ENCODE measurements at regions not wholly inside any gene's neighbourhood (a gene's known extent, or its start where the extent isn't known, plus 50 kb on each side); places are given as distances from the start of the nearest gene placed in this dataset.

DNA sequence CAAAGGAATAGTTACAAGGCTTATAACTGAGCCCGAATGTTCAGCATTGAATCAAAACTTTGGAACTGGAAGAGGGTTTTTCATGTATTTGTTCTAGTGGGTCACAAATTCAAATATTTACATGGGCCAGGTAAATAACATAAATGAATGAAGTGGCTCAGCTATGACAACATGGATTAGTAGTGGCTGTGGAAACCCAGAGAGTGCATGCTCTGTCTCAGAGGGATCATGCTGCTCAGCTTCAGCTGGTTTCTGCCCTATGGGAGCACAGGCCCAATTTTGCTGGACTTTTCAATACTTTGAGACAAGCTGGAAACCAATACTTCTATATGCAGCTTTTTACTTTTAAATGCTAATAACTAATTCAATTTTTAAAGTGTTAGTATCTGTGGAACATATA, 394.0 kb upstream of the TEX13C start:
- H4K20me1 ChIP-seq (replicated peaks in 1 of 2; ENCODE audit: control insufficient read depth in 1 of 2, insufficient read depth in 2 of 2, low read length in 2 of 2): no peaks in the 10 kb centered on the region
- H3K4me1 ChIP-seq (replicated peaks in 1 of 4; ENCODE audit: control insufficient read depth in 3 of 4, insufficient read depth in 4 of 4, low read length in 3 of 4): no peaks in the 10 kb centered on the region
- no peak for DNase-seq (ENCODE audit: low read depth in 1 of 2, low spot score in 2 of 2)
- no peak overlapping the region for H3K23ac ChIP-seq (ENCODE audit: insufficient read length)
- H2BK5ac ChIP-seq (ENCODE audit: low read depth, low read length): no peak overlapping the region
- H2BK20ac ChIP-seq (ENCODE audit: low read length): no peak overlapping the region
- no peak overlapping the region for H4K8ac ChIP-seq (ENCODE audit: extremely low read depth, insufficient read depth, low read length)
- FAIRE-seq: no peak
- no peak overlapping the region for H3K56ac ChIP-seq (replicated peaks; ENCODE audit: insufficient read length, low read depth, low read length)
- H3K4me2 ChIP-seq (ENCODE audit: insufficient read depth in 1 of 2, low read depth in 2 of 2, low read length in 2 of 2): no peak overlapping the region
- 91% methylated on average over 1 of the region's 1 CpG; no CpG with 5 or more reads in 1 of the 2 experiments for WGBS, 2 experiments (ENCODE audit: extremely low coverage in 1 of 2, insufficient coverage in 1 of 2, insufficient read length in 1 of 2, insufficient replicate concordance in 2 of 2, low coverage in 1 of 2, low lambda C conversion rate in 2 of 2, missing lambda C conversion rate in 1 of 2)
- H3K9me3 ChIP-seq (ENCODE audit: insufficient read depth in 2 of 2, low read depth in 1 of 2, low read length in 1 of 2): no peaks in the 10 kb centered on the region
- H4K91ac ChIP-seq (replicated peaks; ENCODE audit: insufficient read length, low read length): no peak overlapping the region
- H3K27ac ChIP-seq (ENCODE audit: low read depth, low read length): no peak overlapping the region
- no peak overlapping the region for H3K9ac ChIP-seq (replicated peaks in 1 of 4; ENCODE audit: extremely low read depth in 1 of 4, low read depth in 3 of 4, low read length in 3 of 4)
- no peak overlapping the region for H3K4ac ChIP-seq (replicated peaks; ENCODE audit: insufficient read length, low read depth, low read length)
- no peak overlapping the region for H2BK12ac ChIP-seq (ENCODE audit: low read depth, low read length)
- H3K14ac ChIP-seq (ENCODE audit: insufficient read length): no peak overlapping the region
- H3K36me3 ChIP-seq (ENCODE audit: control insufficient read depth in 2 of 4, insufficient read depth in 4 of 4, low read length in 3 of 4): no peaks in the 10 kb centered on the region
- ChIA-PET CTCF (ENCODE audit: partially characterized antibody) (no interaction called here), POLR2A (ENCODE audit: partially characterized antibody) (no interaction called here)
- no peak overlapping the region for H3K18ac ChIP-seq (ENCODE audit: extremely low read depth, low read length)
- no peaks in the 10 kb centered on the region for H3K79me1 ChIP-seq (ENCODE audit: low read depth, low read length)
- H2BK120ac ChIP-seq (replicated peaks; ENCODE audit: low read depth, low read length): no peak overlapping the region
- H4K5ac ChIP-seq (ENCODE audit: insufficient read length, low read depth, low read length): no peak overlapping the region
- H2AK5ac ChIP-seq (ENCODE audit: low read depth, low read length): no peak overlapping the region
- H3K27me3 ChIP-seq (replicated peaks in 1 of 4; ENCODE audit: control insufficient read depth in 3 of 4, extremely low read depth in 1 of 4, insufficient read depth in 3 of 4, low read length in 3 of 4): no peaks in the 10 kb centered on the region
- no peak overlapping the region for H2BK15ac ChIP-seq (ENCODE audit: low read length)
- no peak overlapping the region for H3K4me3 ChIP-seq (ENCODE audit: extremely low read depth in 1 of 4, insufficient read depth in 2 of 4, low read depth in 3 of 4, low read length in 4 of 4)
- no peak overlapping the region for H2AFZ ChIP-seq (ENCODE audit: low read length)
- H3K79me2 ChIP-seq (ENCODE audit: control insufficient read depth in 1 of 2, insufficient read depth in 2 of 2, low read length in 2 of 2): no peaks in the 10 kb centered on the region
- no peaks in the 10 kb centered on the region for H3K23me2 ChIP-seq (ENCODE audit: low read depth, low read length)
- TF ChIP-seq SIRT6 (IDR thresholded peaks at IDR 0.05; ENCODE audit: low read length) (no peak), HDAC2 (IDR thresholded peaks at IDR 0.05; ENCODE audit: borderline replicate concordance in 1 of 2, low read depth in 2 of 2, low read length in 2 of 2) (no peak), NRF1 (IDR thresholded peaks at IDR 0.05; ENCODE audit: low read depth, low read length) (no peak), NANOG (IDR thresholded peaks at IDR 0.05; ENCODE audit: insufficient read depth, low read depth, low read length, poor library complexity, severe bottlenecking) (no peak), SUZ12 (IDR thresholded peaks at IDR 0.05; ENCODE audit: low read length) (no peak), POU5F1 (IDR thresholded peaks at IDR 0.05; ENCODE audit: low read depth, low read length) (no peak), JUN (IDR thresholded peaks at IDR 0.05; ENCODE audit: low read depth, low read length) (no peak), MAFK (IDR thresholded peaks at IDR 0.05; ENCODE audit: low read depth, low read length) (no peak), BACH1 (IDR thresholded peaks at IDR 0.05; ENCODE audit: low read length) (no peak), BCL11A (IDR thresholded peaks at IDR 0.05; ENCODE audit: low read depth in 2 of 2, low read length in 2 of 2) (no peak), CBX5 (IDR thresholded peaks at IDR 0.05; ENCODE audit: low read depth, low read length) (no peak), CTBP2 (IDR thresholded peaks at IDR 0.05; ENCODE audit: borderline replicate concordance, insufficient read depth, insufficient read length, low read length) (no peak), USF2 (IDR thresholded peaks at IDR 0.05; ENCODE audit: low read length) (no peak), CHD2 (IDR thresholded peaks at IDR 0.05; ENCODE audit: low read length) (no peak), TAF7 (optimal IDR thresholded peaks at IDR 0.05; ENCODE audit: borderline replicate concordance, low read depth, low read length) (no peak)

Measured in H1 (cell line).